Activated T-helper 17 cell treated with anti-CD3 and anti-CD28 coated beads, Interleukin-2, amount 50 U/mL, for 72 hours (primary cell): ENCODE measurements at regions not wholly inside any gene's neighbourhood (a gene's known extent, or its start where the extent isn't known, plus 50 kb on each side); places are given as distances from the start of the nearest gene placed in this dataset.
"Not testable (repeated sequence)": the region's sequence is repeated elsewhere in the genome, so short reads cannot be mapped to it uniquely, and the experiment has no call there.

Experiments
- ATAC-seq: fragments of 150-1000 bp; cut with Tn5 transposase; replicated peaks from 2 replicates; pipeline ENCODE4 v1.10.0; 2021; ENCODE audit warnings: mild to moderate bottlenecking, moderate library complexity
- H3K27ac Mint-ChIP-seq: one replicate; pipeline ENCODE4 v1.8.0; 2022; ENCODE audit warnings: mixed read lengths
- H3K27me3 Mint-ChIP-seq: one replicate; pipeline ENCODE4 v1.8.0; 2022; ENCODE audit warnings: mixed read lengths
- H3K36me3 Mint-ChIP-seq: one replicate; pipeline ENCODE4 v1.8.0; 2022; ENCODE audit warnings: low read depth, mild to moderate bottlenecking, mixed read lengths
- H3K4me1 Mint-ChIP-seq: one replicate; pipeline ENCODE4 v1.8.0; 2022; ENCODE audit warnings: mixed read lengths
- H3K4me3 Mint-ChIP-seq: one replicate; pipeline ENCODE4 v1.8.0; 2022; ENCODE audit warnings: mild to moderate bottlenecking, mixed read lengths
- H3K9me3 Mint-ChIP-seq: one replicate; pipeline ENCODE4 v1.8.0; 2022; ENCODE audit warnings: mixed read lengths

DNA sequence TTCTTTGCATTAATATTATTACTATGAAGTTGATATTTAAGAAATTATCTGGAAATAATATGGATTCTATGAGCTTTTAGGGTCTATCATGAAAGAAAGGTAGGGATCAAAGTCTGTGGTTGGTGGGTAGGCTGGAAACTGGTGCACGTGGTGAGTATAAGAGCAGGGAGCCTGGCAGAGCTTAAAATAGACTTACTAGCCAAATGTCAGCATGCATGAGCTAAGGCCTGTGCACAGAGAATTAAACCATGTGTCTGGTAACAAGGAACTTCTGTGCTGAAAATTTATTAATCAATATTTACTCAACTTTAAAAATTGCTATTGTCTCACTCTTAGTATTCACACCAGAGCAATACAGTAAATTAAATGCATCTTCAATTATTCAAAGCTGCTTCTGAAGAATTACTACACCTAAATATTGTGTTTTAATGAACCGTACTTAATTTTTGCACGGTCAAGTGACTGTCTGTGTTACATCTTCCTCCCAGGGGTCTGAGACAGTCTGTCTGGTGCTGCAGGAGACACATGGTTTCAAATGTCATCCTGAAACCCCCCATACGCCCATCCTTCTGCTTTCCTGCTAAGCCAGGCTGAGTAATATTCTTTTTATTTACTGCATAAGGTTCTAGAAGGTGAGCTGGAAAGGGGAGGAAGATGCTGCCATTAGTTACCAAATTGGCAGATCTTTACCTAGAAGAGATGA lies 161.0 kb upstream of the NLRP1 start:
- H3K9me3 Mint-ChIP-seq: no peaks in the 10 kb centered on the region

DNA sequence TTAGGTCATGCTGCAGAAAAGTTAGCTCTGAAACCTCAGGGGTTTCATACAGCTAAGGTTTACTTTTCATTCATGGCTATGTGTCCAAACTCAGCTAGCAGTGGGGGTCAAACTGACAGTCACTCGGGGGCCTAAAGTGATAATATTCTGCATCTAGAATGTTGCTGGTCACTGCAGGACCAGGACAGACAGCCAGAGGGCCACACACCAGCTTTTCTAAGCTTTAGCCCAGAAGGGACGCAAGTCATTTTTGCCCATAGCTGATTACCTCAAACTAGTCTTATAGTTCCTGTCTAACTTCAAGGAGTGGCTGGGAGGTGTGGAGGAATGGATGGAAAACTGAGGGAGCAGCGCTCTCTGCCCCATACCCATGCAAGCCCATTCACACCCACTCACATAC lies 163.0 kb upstream of the NLRP1 start:
- no peak overlapping the region for H3K27ac Mint-ChIP-seq
- no peak overlapping the region for H3K4me3 Mint-ChIP-seq
- no peaks in the 10 kb centered on the region for H3K9me3 Mint-ChIP-seq
- ATAC-seq: no peak
- H3K4me1 Mint-ChIP-seq: no peaks in the 10 kb centered on the region
- peaks cover 22% of the 10 kb centered on the region for H3K27me3 Mint-ChIP-seq
- H3K36me3 Mint-ChIP-seq: no peaks in the 10 kb centered on the region

More for the DNA sequence above, 161.0 kb upstream of the NLRP1 start:
- ATAC-seq: no peak
- Mint-ChIP-seq H3K27ac (no peak overlapping the region), H3K4me3 (no peak overlapping the region), H3K27me3 (peaks cover 30% of the 10 kb centered on the region), H3K36me3 (no peaks in the 10 kb centered on the region), H3K4me1 (no peaks in the 10 kb centered on the region)

- Mint-ChIP-seq H3K36me3 (no peaks in the 10 kb centered on the region), H3K27ac (no peak overlapping the region), H3K4me1 (no peaks in the 10 kb centered on the region), H3K27me3 (peaks cover 22% of the 10 kb centered on the region), H3K4me3 (no peak overlapping the region), H3K9me3 (no peaks in the 10 kb centered on the region)
- ATAC-seq: no peak
These were observed 163.7 kb upstream of the NLRP1 start for GRCh38 chr17:5747964-5748363.

DNA sequence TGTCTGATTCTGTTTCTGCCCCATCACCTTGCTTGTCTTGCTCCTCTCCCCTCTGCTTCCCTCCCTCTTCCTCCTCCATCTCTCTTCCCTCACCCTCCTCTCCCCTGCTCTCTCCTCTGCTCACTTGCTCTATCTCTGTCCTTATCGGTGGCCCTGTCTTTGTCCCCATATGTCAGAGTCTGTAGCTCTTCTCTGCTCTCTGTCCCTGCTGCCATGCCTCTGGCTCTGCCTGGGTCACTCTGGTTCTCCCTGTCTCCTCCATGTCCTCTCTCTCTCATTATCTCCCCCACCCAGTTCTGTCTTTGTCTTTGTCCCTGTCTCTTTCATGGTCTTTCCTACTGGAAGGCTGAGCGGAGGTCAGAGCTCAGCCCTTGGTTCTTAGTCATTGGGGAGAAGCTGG lies 169.1 kb upstream of the NLRP1 start:
- Mint-ChIP-seq H3K9me3 (no peaks in the 10 kb centered on the region), H3K27me3 (peaks cover 32% of the 10 kb centered on the region), H3K4me3 (no peak overlapping the region), H3K4me1 (no peaks in the 10 kb centered on the region), H3K27ac (no peak overlapping the region), H3K36me3 (no peaks in the 10 kb centered on the region)
- no peak for ATAC-seq

DNA sequence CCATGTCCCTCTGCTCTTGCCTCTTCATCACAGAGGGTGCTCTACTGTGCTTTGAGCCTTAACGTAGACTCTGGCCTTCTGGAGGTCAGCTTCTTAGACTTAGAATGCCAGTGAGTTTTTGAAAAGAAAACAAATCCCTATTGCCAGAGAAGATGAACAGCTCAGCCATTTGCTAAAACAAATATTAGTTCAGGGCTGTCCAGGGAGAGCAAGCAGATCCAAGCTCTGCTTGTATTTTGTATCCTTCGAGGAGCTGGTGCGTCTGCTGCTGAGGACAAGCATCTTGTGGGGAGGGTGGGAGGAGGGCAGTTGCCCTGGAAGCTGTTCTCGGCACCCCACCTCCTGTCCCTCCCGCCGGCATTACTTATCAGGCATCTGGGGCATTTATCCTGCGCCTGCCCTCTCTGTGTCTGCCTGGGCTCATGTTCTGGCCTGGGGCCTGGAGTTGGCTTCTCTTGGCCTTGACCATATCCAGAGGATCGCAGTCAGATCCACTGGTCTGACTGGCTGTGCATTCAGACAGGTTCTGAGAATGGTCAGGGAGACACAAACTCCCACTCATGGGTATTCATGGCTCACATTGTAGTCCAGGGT lies 173.1 kb upstream of the NLRP1 start:
- peaks cover 39% of the 10 kb centered on the region for H3K27me3 Mint-ChIP-seq
- no peaks in the 10 kb centered on the region for H3K9me3 Mint-ChIP-seq
- no peak overlapping the region for H3K27ac Mint-ChIP-seq
- no peaks in the 10 kb centered on the region for H3K36me3 Mint-ChIP-seq
- H3K4me3 Mint-ChIP-seq: no peak overlapping the region
- no peak for ATAC-seq
- H3K4me1 Mint-ChIP-seq: no peaks in the 10 kb centered on the region

GRCh38 chr17:5758651-5759050 lies 174.3 kb upstream of the NLRP1 start:
- Mint-ChIP-seq H3K4me1 (no peaks in the 10 kb centered on the region), H3K27ac (no peak overlapping the region), H3K9me3 (no peaks in the 10 kb centered on the region), H3K36me3 (no peaks in the 10 kb centered on the region), H3K4me3 (no peak overlapping the region), H3K27me3 (peaks cover 36% of the 10 kb centered on the region)
- peak; percentile 75 for ATAC-seq

DNA sequence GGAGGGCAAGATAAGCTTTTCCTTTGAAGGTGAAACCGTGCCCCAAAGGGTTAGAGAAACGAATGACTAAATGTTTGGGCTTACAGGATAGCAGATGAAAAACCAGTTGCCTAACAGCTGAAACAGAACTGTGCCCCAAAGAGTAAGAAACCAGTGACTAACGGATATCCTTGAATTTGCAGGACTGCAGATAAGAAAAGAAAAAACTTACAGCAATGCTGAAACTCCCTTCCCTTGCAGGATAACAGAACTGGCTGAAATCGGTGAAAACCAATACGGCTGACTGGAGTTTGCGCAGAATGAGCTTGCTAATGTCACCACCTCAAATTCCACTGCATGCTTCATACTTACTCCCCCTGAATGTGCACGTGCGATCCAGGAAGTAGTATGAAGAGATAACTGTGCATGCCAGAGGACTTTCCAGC lies 175.2 kb upstream of the NLRP1 start:
- Mint-ChIP-seq H3K27ac (no peak overlapping the region), H3K4me1 (no peaks in the 10 kb centered on the region), H3K36me3 (no peaks in the 10 kb centered on the region), H3K27me3 (peaks cover 33% of the 10 kb centered on the region), H3K9me3 (no peaks in the 10 kb centered on the region), H3K4me3 (no peak overlapping the region)
- peak; percentile 16 for ATAC-seq

- H3K27me3 Mint-ChIP-seq: peaks cover 30% of the 10 kb centered on the region
- H3K4me1 Mint-ChIP-seq: no peaks in the 10 kb centered on the region
- ATAC-seq: no peak
- no peak overlapping the region for H3K4me3 Mint-ChIP-seq
- no peaks in the 10 kb centered on the region for H3K9me3 Mint-ChIP-seq
- H3K36me3 Mint-ChIP-seq: no peaks in the 10 kb centered on the region
- no peak overlapping the region for H3K27ac Mint-ChIP-seq
These were observed 177.9 kb upstream of the NLRP1 start for GRCh38 chr17:5762191-5762590.

DNA sequence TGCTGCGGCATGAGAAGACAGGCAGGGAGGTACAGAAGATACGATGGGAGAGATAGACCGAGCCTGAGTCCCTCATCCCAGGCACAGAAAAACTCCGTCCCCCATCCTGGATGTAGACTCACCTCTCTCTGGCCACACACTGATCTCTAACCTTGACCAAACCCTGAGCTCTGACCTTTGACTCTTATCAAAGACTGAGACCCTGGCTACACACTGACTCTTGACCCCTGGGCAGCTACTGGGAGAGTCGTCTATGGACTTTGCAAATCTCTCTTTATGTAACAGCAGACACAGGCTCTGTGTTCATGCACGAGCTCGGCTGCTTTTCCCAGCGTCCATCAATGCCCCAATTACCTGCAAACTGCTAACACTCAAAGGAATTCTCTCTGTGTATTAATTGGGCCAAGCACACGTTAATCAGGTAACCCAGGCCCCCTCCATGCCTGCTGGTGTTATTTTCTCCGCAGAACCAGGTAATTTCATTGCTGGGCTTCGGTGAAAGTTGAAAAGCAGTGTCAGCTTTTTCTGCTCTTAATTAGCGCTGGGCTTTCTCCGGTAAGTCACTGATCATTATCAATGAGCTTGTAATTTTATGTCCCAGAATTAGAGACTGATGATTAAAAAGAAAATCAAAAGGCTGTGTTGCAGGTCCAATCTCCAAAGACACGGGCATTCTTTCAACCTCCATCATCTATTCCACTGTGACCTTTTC lies 179.4 kb upstream of the NLRP1 start:
- Mint-ChIP-seq H3K27ac (no peak overlapping the region), H3K36me3 (no peaks in the 10 kb centered on the region), H3K4me3 (no peak overlapping the region), H3K4me1 (no peaks in the 10 kb centered on the region), H3K27me3 (peaks cover 35% of the 10 kb centered on the region), H3K9me3 (no peaks in the 10 kb centered on the region)
- ATAC-seq: no peak

- Mint-ChIP-seq H3K27ac (no peak overlapping the region), H3K27me3 (peaks cover 26% of the 10 kb centered on the region), H3K4me3 (no peak overlapping the region), H3K4me1 (no peaks in the 10 kb centered on the region), H3K36me3 (no peaks in the 10 kb centered on the region), H3K9me3 (no peaks in the 10 kb centered on the region)
- ATAC-seq: no peak
These were observed 185.5 kb upstream of the NLRP1 start for GRCh38 chr17:5769593-5770354.

DNA sequence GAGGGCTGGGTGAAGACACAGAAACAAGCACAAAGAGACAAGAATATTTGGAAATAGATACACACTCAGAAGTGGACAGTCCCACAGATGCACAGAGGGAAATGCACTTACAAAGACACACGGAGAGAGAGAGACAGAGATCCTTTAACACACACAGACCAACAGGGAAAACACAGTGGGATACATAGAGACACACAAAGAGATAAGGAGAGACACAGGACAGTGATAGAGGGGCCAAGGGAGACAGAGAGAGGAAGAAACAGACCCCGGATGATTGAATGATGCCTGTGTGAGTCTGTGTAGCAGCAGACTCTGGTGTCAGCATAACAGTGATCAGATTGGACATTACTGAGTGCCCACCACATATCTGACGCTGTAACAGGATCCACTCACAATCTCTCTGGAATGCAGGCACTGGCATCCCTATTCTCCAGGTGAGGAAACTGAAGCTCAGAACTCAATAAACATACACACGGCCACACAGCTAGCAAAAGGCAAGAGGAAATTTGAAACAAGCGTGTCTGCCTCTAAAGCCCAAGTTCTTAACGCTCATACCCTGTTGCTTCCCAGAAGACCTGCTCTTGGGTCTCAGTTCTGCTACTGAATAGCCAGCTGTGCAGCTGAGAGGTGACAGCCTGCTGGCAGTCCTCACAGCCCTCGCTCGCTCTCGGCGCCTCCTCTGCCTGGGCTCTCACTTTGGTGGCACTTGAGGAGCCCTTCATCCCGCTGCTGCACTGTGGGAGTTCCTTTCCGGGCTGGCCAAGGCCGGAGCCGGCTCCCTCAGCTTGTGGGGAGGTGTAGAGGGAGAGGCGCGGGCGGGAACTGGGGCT lies 186.3 kb upstream of the NLRP1 start:
- Mint-ChIP-seq H3K4me1 (no peaks in the 10 kb centered on the region), H3K27ac (no peak overlapping the region), H3K4me3 (no peak overlapping the region), H3K9me3 (no peaks in the 10 kb centered on the region), H3K27me3 (peaks cover 32% of the 10 kb centered on the region), H3K36me3 (no peaks in the 10 kb centered on the region)
- ATAC-seq: no peak

- not testable (repeated sequence) for H3K36me3 Mint-ChIP-seq, H3K9me3 Mint-ChIP-seq, H3K4me3 Mint-ChIP-seq, ATAC-seq, H3K27ac Mint-ChIP-seq, H3K4me1 Mint-ChIP-seq
- peaks cover 36% of the 10 kb centered on the region for H3K27me3 Mint-ChIP-seq
These were observed 186.9 kb upstream of the NLRP1 start for GRCh38 chr17:5771271-5771577.

- not testable (repeated sequence) for H3K4me3 Mint-ChIP-seq, H3K9me3 Mint-ChIP-seq, ATAC-seq, H3K4me1 Mint-ChIP-seq, H3K27ac Mint-ChIP-seq, H3K36me3 Mint-ChIP-seq
- H3K27me3 Mint-ChIP-seq: peaks cover 33% of the 10 kb centered on the region
These were observed 187.7 kb upstream of the NLRP1 start for GRCh38 chr17:5772017-5772416.

- peaks cover 38% of the 10 kb centered on the region for H3K27me3 Mint-ChIP-seq
- no peak overlapping the region for H3K27ac Mint-ChIP-seq
- H3K4me1 Mint-ChIP-seq: peaks cover 5% of the 10 kb centered on the region
- no peaks in the 10 kb centered on the region for H3K36me3 Mint-ChIP-seq
- ATAC-seq: no peak
- no peak overlapping the region for H3K4me3 Mint-ChIP-seq
- no peaks in the 10 kb centered on the region for H3K9me3 Mint-ChIP-seq
These were observed 188.4 kb upstream of the NLRP1 start for GRCh38 chr17:5772720-5773119.
